Smooth muscle cell (in vitro differentiated cells): ENCODE measurements at regions not wholly inside any gene's neighbourhood (a gene's known extent, or its start where the extent isn't known, plus 50 kb on each side); places are given as distances from the start of the nearest gene placed in this dataset.
A peak's percentile ranks its signal among the peaks of the same experiment; 100 is the strongest.
"Not testable (repeated sequence)": the region's sequence is repeated elsewhere in the genome, so short reads cannot be mapped to it uniquely, and the experiment has no call there.

ENCODE experiments used
- DNase-seq: peaks from one replicate; lab custom pipeline; 2025; ENCODE audit not compliant: unreplicated experiment; lab: John Stamatoyannopoulos, UW
- H2AFZ ChIP-seq: fragments of 200-600 bp; sonication (generic); 2 replicates; pipeline ENCODE4 v1.6.0; 2016; ENCODE audit warnings: antibody characterized with exemption, low read depth, mild to moderate bottlenecking
- H3F3A ChIP-seq: fragments of 200-600 bp; sonication (generic); 2 replicates; pipeline ENCODE4 v1.6.0; 2017; ENCODE audit warnings: antibody characterized with exemption, low read depth
- H3K27ac ChIP-seq: fragments of 200-600 bp; sonication (generic); 2 replicates; pipeline ENCODE4 v1.5.1; 2016; ENCODE audit warnings: low read depth, mild to moderate bottlenecking
- H3K27me3 ChIP-seq: fragments of 200-600 bp; sonication (generic); 2 replicates; pipeline ENCODE4 v1.6.1; 2016; ENCODE audit warnings: low read depth, mild to moderate bottlenecking
- H3K36me3 ChIP-seq: fragments of 200-600 bp; sonication (generic); 2 replicates; pipeline ENCODE4 v1.5.1; 2016; ENCODE audit warnings: low read depth
- H3K4me1 ChIP-seq: fragments of 200-600 bp; sonication (generic); 2 replicates; pipeline ENCODE4 v1.5.1; 2016; ENCODE audit warnings: low read depth
- H3K4me2 ChIP-seq: fragments of 200-600 bp; sonication (generic); 2 replicates; pipeline ENCODE4 v1.6.0; 2016; ENCODE audit warnings: mild to moderate bottlenecking
- H3K4me3 ChIP-seq: fragments of 200-600 bp; sonication (generic); 2 replicates; pipeline ENCODE4 v1.5.1; 2016; ENCODE audit warnings: mild to moderate bottlenecking
- H3K79me2 ChIP-seq: fragments of 200-600 bp; sonication (generic); 2 replicates; pipeline ENCODE4 v1.6.0; 2016; ENCODE audit warnings: low read depth, mild to moderate bottlenecking
- H3K9ac ChIP-seq: fragments of 200-600 bp; sonication (generic); 2 replicates; pipeline ENCODE4 v1.6.0; 2016; ENCODE audit warnings: low read depth
- H3K9me3 ChIP-seq: fragments of 200-600 bp; sonication (generic); replicated peaks from 2 replicates; pipeline ENCODE4 v1.5.1; 2016; ENCODE audit warnings: low read depth
- H4K20me1 ChIP-seq: fragments of 200-600 bp; sonication (generic); 2 replicates; pipeline ENCODE4 v1.6.0; 2016; ENCODE audit warnings: low read depth
- WGBS: methylation state at CpG from one replicate; pipeline ENCODE4 v1.1.7; 2016; ENCODE audit warnings: low lambda C conversion rate; 5-methylcytosine and 5-hydroxymethylcytosine counted together
- TF ChIP-seq, protein P1 (sequence below): fragments of 200-600 bp; sonication (generic); IDR thresholded peaks from 2 replicates; pipeline ENCODE4 v1.5.1; 2017; ENCODE audit warnings: borderline replicate concordance, mild to moderate bottlenecking, antibody characterized with exemption; ENCODE audit not compliant: insufficient read depth, poor library complexity, severe bottlenecking

DNA sequence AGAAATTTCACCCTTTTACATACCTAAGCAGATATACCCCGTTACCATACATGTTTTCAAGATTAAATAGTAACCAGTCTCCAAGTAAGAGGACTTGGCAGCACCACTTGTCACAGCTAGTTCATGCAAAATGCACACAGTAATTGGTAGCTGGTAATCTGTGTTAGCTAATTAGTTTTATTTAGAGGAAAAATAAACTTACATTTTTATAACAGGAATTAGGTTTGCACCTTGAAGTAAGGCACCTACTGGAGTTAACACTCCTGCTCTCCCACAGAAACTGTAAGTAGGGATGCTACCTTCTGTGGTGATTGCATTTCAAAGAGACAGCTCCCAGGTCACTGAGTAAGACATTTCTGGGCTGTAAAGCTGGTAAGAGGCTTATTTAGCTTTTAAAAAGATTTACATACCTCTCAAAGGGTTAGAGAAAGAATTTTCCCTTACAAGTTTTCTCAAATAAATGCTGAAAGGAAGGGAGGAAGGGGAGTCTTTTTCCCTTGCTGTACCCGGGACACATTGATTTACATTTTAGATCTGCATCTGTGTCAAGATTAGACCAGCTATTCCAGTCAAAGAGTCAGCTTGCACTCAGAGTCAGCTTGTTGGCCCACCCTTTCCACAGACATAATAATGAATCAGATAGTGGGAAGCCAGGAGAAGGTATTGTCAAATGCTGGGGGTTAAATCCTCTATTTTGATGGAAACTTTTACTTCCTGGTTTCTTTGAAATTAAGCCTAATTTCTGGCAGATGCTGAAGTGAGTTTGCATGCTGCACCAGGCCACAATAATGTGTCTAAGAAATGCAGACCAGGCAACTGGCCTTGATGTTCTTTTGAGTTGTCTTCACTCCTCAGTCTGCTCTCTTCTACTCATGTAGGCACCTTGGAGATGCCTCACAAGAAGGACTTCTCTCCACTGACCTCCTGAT, 77.6 kb upstream of the CHD2 start:
- DNase-seq = no peak
- H3K36me3 ChIP-seq = no peaks in the 10 kb centered on the region
- H4K20me1 ChIP-seq = no peaks in the 10 kb centered on the region
- peaks cover 65% of the 10 kb centered on the region for H3K4me1 ChIP-seq
- H3K4me2 ChIP-seq = peak overlapping the region; percentile 91
- H3K27ac ChIP-seq = peak overlapping the region; percentile 95
- H2AFZ ChIP-seq = peak overlapping the region; percentile 73
- peaks cover 19% of the 10 kb centered on the region for H3F3A ChIP-seq
- no peak overlapping the region for H3K4me3 ChIP-seq
- no peak overlapping the region for H3K9ac ChIP-seq
- no peaks in the 10 kb centered on the region for H3K9me3 ChIP-seq
- 8% methylated on average over 2 of the region's 2 CpGs for WGBS
- TF ChIP-seq, protein P1, sequence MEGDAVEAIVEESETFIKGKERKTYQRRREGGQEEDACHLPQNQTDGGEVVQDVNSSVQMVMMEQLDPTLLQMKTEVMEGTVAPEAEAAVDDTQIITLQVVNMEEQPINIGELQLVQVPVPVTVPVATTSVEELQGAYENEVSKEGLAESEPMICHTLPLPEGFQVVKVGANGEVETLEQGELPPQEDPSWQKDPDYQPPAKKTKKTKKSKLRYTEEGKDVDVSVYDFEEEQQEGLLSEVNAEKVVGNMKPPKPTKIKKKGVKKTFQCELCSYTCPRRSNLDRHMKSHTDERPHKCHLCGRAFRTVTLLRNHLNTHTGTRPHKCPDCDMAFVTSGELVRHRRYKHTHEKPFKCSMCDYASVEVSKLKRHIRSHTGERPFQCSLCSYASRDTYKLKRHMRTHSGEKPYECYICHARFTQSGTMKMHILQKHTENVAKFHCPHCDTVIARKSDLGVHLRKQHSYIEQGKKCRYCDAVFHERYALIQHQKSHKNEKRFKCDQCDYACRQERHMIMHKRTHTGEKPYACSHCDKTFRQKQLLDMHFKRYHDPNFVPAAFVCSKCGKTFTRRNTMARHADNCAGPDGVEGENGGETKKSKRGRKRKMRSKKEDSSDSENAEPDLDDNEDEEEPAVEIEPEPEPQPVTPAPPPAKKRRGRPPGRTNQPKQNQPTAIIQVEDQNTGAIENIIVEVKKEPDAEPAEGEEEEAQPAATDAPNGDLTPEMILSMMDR = no peak
- H3K27me3 ChIP-seq = no peaks in the 10 kb centered on the region
- H3K79me2 ChIP-seq = peaks cover 5% of the 10 kb centered on the region

DNA sequence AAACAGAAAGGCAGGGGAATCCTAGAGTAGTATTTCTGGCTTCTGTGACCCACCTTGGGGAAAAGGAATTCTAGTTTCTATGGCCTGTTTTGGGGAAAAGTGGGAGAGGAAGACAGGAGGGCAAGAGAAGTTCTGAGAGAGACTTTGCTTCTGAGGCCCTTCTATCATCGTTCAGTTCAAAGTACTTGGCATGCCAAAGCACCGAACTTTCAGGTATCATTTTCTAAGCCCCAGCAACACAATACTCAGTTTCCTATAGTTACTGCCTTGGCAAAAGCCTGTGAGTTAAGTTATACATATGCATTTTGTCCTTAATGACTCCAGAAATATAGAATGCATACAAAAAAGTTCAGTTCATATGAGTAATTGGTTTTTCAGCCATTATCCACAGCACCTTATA, 74.1 kb upstream of the CHD2 start:
- no peak for DNase-seq
- Histone ChIP-seq H3K4me3 (no peak overlapping the region), H3K4me2 (no peak overlapping the region), H2AFZ (no peak overlapping the region), H3F3A (peaks cover 27% of the 10 kb centered on the region), H3K9ac (no peak overlapping the region), H3K9me3 (no peaks in the 10 kb centered on the region), H3K4me1 (peaks cover 48% of the 10 kb centered on the region), H3K79me2 (no peaks in the 10 kb centered on the region), H3K27ac (no peak overlapping the region), H3K36me3 (no peaks in the 10 kb centered on the region), H3K27me3 (no peaks in the 10 kb centered on the region), H4K20me1 (no peaks in the 10 kb centered on the region)
- WGBS = 87% methylated on average over 2 of the region's 2 CpGs
- TF ChIP-seq, protein P1 = no peak

DNA sequence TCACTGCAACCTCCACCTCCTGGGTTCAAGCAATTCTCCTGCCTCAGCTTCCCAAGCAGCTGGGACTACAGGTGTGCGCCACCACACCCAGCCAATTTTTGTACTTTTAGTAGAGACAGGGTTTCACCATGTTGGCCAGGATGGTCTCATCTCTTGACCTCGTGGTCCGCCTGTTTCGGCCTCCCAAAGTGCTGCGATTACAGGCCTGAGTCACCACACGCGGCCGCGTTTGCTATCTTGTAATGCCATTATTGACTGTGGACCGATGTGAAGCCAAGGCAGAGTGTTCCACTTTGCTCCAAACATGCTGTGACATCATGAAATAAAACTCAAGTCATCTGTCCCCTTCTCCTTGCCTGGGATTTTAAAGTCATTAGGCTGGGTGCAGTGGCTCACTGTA, 72.1 kb upstream of the CHD2 start:
- H3K27ac ChIP-seq, H3K4me2 ChIP-seq, H2AFZ ChIP-seq, H3K4me3 ChIP-seq, H3K79me2 ChIP-seq, H3K27me3 ChIP-seq, DNase-seq, H4K20me1 ChIP-seq, H3K9ac ChIP-seq, H3K36me3 ChIP-seq, H3K9me3 ChIP-seq: not testable (repeated sequence)
- 97% methylated on average over 10 of the region's 10 CpGs for WGBS
- H3F3A ChIP-seq = peaks cover 23% of the 10 kb centered on the region
- H3K4me1 ChIP-seq = peaks cover 45% of the 10 kb centered on the region

GRCh38 chr15:92829875-92830274, 70.2 kb upstream of the CHD2 start:
- H4K20me1 ChIP-seq = no peaks in the 10 kb centered on the region
- H3K4me1 ChIP-seq = peaks cover 38% of the 10 kb centered on the region
- TF ChIP-seq, protein P1 = no peak
- no peaks in the 10 kb centered on the region for H3K79me2 ChIP-seq
- H3K4me2 ChIP-seq = no peak overlapping the region
- H3K9me3 ChIP-seq = no peaks in the 10 kb centered on the region
- H3F3A ChIP-seq = peaks cover 34% of the 10 kb centered on the region
- no peak for DNase-seq
- peak overlapping the region; percentile 28 for H2AFZ ChIP-seq
- H3K9ac ChIP-seq = no peak overlapping the region
- H3K36me3 ChIP-seq = no peaks in the 10 kb centered on the region
- H3K27ac ChIP-seq = peak overlapping the region; percentile 99
- WGBS = 95% methylated on average over 3 of the region's 3 CpGs
- no peak overlapping the region for H3K4me3 ChIP-seq
- H3K27me3 ChIP-seq = no peaks in the 10 kb centered on the region
